ENCODE measurements at regions not wholly inside any gene's neighbourhood (a gene's known extent, or its start where the extent isn't known, plus 50 kb on each side); places are given as distances from the start of the nearest gene placed in this dataset.

DNA sequence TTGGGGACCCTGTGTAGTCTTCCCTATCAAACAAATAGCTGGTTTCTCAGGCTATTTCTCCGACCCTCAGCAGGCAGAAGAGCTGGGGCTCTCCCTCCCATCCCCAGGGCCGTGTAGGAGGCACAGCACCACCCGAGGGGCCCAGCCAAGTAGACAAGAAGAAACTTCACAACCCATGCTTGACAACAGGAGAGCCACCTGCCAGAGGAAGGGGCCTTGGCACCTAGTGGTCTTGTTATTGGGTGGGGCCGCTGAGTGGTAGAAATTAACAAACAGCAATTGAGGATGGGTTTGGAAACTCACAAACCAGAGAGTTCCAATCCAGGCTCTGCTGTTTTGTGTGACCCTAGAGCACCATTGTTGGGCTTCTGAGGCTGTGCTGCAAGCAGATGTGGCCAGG is 108.5 kb upstream of the CHD6 start:
- DNase-seq (no peak), ATAC-seq (no peak)
- intact Hi-C loops (cut with DNase I) = loop anchor here in 1 of 10 donors (10.0 kb wide), 1 partner anchor 58 kb away; no protein-coding TSS in a partner anchor
- no peak for TF ChIP-seq POLR2A (IDR thresholded peaks at IDR 0.05)
- TF ChIP-seq, protein P1, sequence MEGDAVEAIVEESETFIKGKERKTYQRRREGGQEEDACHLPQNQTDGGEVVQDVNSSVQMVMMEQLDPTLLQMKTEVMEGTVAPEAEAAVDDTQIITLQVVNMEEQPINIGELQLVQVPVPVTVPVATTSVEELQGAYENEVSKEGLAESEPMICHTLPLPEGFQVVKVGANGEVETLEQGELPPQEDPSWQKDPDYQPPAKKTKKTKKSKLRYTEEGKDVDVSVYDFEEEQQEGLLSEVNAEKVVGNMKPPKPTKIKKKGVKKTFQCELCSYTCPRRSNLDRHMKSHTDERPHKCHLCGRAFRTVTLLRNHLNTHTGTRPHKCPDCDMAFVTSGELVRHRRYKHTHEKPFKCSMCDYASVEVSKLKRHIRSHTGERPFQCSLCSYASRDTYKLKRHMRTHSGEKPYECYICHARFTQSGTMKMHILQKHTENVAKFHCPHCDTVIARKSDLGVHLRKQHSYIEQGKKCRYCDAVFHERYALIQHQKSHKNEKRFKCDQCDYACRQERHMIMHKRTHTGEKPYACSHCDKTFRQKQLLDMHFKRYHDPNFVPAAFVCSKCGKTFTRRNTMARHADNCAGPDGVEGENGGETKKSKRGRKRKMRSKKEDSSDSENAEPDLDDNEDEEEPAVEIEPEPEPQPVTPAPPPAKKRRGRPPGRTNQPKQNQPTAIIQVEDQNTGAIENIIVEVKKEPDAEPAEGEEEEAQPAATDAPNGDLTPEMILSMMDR (IDR thresholded peaks at IDR 0.05) = no peak
- no peaks in the 10 kb centered on the region for H3K9me3 ChIP-seq
- no peak overlapping the region for H3K27ac ChIP-seq
- no peaks in the 10 kb centered on the region for H3K36me3 ChIP-seq
- 54 to 64% (median 61%) methylated on average over 4 of the region's 4 CpGs for whole genome bisulfite sequencing, 4 donors
- H3K27me3 ChIP-seq = peaks cover 0 to 7% (median 0%) of the 10 kb centered on the region in 9 donors
- no peaks in the 10 kb centered on the region for H3K4me1 ChIP-seq
- no peak overlapping the region for H3K4me3 ChIP-seq

DNA sequence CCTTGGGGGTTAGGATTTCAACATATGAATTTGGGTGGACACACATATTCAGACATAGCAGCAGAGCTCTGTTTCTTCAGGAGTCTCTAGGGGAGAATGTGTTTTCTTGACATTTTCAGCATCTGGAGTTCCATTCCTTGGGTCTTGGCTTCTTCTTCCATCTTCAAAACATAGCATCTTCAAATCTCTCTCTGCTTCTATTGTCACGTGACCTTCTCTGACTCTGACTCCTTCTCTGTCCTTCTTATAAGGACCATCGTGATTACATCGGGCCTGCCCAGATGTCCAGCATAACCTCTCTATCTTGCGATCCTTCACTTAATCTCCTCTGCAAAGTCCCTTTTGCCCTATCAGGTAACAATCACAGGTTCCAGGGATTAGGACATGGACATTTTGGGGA is 101.0 kb upstream of the CHD6 start:
- Histone ChIP-seq H3K36me3 (no peaks in the 10 kb centered on the region), H3K4me1 (no peaks in the 10 kb centered on the region), H3K4me3 (no peak overlapping the region), H3K27me3 (peaks cover 0 to 4% (median 0%) of the 10 kb centered on the region in 9 donors), H3K27ac (no peak overlapping the region), H3K9me3 (no peaks in the 10 kb centered on the region)
- TF ChIP-seq, protein P1 (IDR thresholded peaks at IDR 0.05) = no peak
- no peak for TF ChIP-seq POLR2A (IDR thresholded peaks at IDR 0.05)
- ATAC-seq (no peak), DNase-seq (no peak)
- 87 to 91% (median 90%) methylated on average over 4 of the region's 4 CpGs for WGBS, 4 donors
- intact Hi-C loops (cut with DNase I) = no loop called here

DNA sequence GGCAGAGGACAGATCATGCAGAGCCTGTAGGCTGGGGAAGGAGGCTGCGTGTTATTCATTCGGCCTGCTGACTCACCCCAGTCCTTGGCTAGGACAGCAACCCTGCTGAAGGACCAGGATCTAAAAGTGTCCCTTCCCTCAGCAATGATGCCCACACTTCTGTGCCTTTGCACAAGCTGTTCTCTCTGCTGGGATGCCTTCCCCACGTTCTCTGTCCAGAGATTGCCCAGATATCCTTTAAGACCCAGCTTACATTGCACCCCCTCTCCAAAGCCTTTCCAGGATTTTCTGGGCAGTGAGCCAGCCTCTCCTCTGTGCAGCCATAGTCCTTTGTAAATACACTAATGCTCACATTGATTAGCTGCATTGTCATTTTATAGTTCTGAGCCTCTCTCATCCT is 99.3 kb upstream of the CHD6 start:
- 47 to 64% (median 55%) methylated on average over 3 of the region's 3 CpGs for WGBS, 4 donors
- intact Hi-C loops (cut with DNase I) = no loop called here
- Histone ChIP-seq H3K36me3 (no peaks in the 10 kb centered on the region), H3K4me1 (no peaks in the 10 kb centered on the region), H3K27me3 (no peaks in the 10 kb centered on the region), H3K27ac (no peak overlapping the region), H3K4me3 (no peak overlapping the region), H3K9me3 (no peaks in the 10 kb centered on the region)
- DNase-seq = no peak
- ATAC-seq = peak in 2 of 4 donors; percentile 45 to 79
- no peak for TF ChIP-seq POLR2A (IDR thresholded peaks at IDR 0.05)
- TF ChIP-seq, protein P1 (IDR thresholded peaks at IDR 0.05) = no peak

DNA sequence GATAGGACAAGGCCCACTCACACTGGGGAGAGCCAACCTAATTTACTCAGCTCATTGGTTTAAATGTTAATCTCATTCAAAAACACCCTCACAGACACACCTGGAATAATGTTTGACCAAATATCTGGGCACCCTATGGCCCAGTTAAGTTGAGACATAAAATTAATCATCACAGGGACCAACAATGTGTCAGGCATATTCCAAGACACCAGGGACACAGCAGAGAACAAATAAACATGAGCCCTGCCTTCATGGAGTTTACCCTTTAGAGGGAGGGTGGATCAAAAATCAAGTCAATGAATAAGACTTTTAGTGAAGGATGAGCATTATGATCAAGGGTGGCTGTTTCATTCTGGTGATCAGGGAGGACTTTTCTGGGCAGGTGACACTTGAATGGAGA is 98.7 kb upstream of the CHD6 start:
- no peaks in the 10 kb centered on the region for H3K27me3 ChIP-seq
- intact Hi-C loops (cut with DNase I) = no loop called here
- no peak overlapping the region for H3K4me3 ChIP-seq
- DNase-seq (no peak), ATAC-seq (no peak)
- TF ChIP-seq, protein P1 (IDR thresholded peaks at IDR 0.05) = no peak
- TF ChIP-seq POLR2A (IDR thresholded peaks at IDR 0.05) = no peak
- no peaks in the 10 kb centered on the region for H3K4me1 ChIP-seq
- no peaks in the 10 kb centered on the region for H3K9me3 ChIP-seq
- H3K36me3 ChIP-seq = no peaks in the 10 kb centered on the region
- no peak overlapping the region for H3K27ac ChIP-seq

Data from heart left ventricle (tissue), 16 donors.